ENCODE measurements at regions not wholly inside any gene's neighbourhood (a gene's known extent, or its start where the extent isn't known, plus 50 kb on each side); places are given as distances from the start of the nearest gene placed in this dataset.
A peak's percentile ranks its signal among the peaks of the same experiment; 100 is the strongest.

- ChIA-PET POLR2A (no interaction called here), CTCF (no interaction called here)
- TF ChIP-seq SP2 (tag by site-specific recombination; IDR thresholded peaks at IDR 0.05) (no peak), ZNF677 (tag by site-specific recombination; IDR thresholded peaks at IDR 0.05) (no peak), ZNF513 (tag by site-specific recombination; IDR thresholded peaks at IDR 0.05) (no peak), ZBTB11 (tag by site-specific recombination; conservative IDR thresholded peaks at IDR 0.05; ENCODE audit: low read depth) (no peak), ZNF155 (tag by site-specific recombination; IDR thresholded peaks at IDR 0.05) (no peak), ZNF146 (tag by site-specific recombination; IDR thresholded peaks at IDR 0.05) (no peak), ZBTB8A (tag by site-specific recombination; IDR thresholded peaks at IDR 0.05) (no peak)
- H3K9me3 ChIP-seq (ENCODE audit: control insufficient read depth, insufficient read depth, low read depth, low read length): no peaks in the 10 kb centered on the region
- H3K4me1 ChIP-seq (ENCODE audit: control insufficient read depth, insufficient read depth, low read length): no peaks in the 10 kb centered on the region; the same call in 1 of the 2 replicates
- H3K4me3 ChIP-seq (ENCODE audit: low read depth, low read length): no peak overlapping the region
- no peaks in the 10 kb centered on the region for H3K36me3 ChIP-seq (ENCODE audit: control insufficient read depth in 2 of 2, insufficient read depth in 1 of 2, low read length in 2 of 2)
- H3K27ac ChIP-seq (ENCODE audit: extremely low read depth, low read depth, low read length): no peak overlapping the region
These were observed 417.9 kb downstream of the EPHA4 start for GRCh38 chr2:221154176-221154575.

- ChIA-PET POLR2A (no interaction called here), CTCF (interaction anchor here (0.6 to 0.7 kb wide), 2 partner anchors 118 to 471 kb away, joined by 3 to 5 read pairs; no protein-coding TSS in a partner anchor)
- Histone ChIP-seq H3K4me3 (ENCODE audit: low read depth, low read length) (no peak overlapping the region), H3K27ac (ENCODE audit: extremely low read depth, low read depth, low read length) (no peak overlapping the region), H3K9me3 (ENCODE audit: control insufficient read depth, insufficient read depth, low read depth, low read length) (no peaks in the 10 kb centered on the region), H3K4me1 (ENCODE audit: control insufficient read depth, insufficient read depth, low read length) (no peaks in the 10 kb centered on the region; the same call in 1 of the 2 replicates), H3K36me3 (ENCODE audit: control insufficient read depth in 2 of 2, insufficient read depth in 1 of 2, low read length in 2 of 2) (no peaks in the 10 kb centered on the region)
- TF ChIP-seq ZNF623 (tag by site-specific recombination; IDR thresholded peaks at IDR 0.05): no peak
- TF ChIP-seq CTCF (tag by site-specific recombination; IDR thresholded peaks at IDR 0.05): no peak
- peak; percentile 92 for TF ChIP-seq BCL6B (tag by site-specific recombination; IDR thresholded peaks at IDR 0.05)
- no peak for TF ChIP-seq ZNF354C (tag by site-specific recombination; IDR thresholded peaks at IDR 0.05; ENCODE audit: borderline replicate concordance, low read depth)
- TF ChIP-seq ZNF24 (tag by site-specific recombination; IDR thresholded peaks at IDR 0.05): 0 out of 2 replicates have a peak, but pooled peaks have one; percentile 32
- TF ChIP-seq ZSCAN16 (tag by site-specific recombination; IDR thresholded peaks at IDR 0.05): no peak
- no peak for TF ChIP-seq KLF7 (tag by site-specific recombination; IDR thresholded peaks at IDR 0.05; ENCODE audit: borderline replicate concordance)
- no peak for TF ChIP-seq ZNF292 (tag by site-specific recombination; IDR thresholded peaks at IDR 0.05; ENCODE audit: borderline replicate concordance, low read depth)
- peak; percentile 69; the same call in 1 of the 2 replicates for TF ChIP-seq TRIM28 (IDR thresholded peaks at IDR 0.05; ENCODE audit: borderline replicate concordance, low read length)
- TF ChIP-seq PRDM4 (tag by site-specific recombination; IDR thresholded peaks at IDR 0.05): no peak
- no peak for TF ChIP-seq ZNF221 (tag by site-specific recombination; IDR thresholded peaks at IDR 0.05; ENCODE audit: borderline replicate concordance)
- no peak for TF ChIP-seq ZNF114 (tag by site-specific recombination; IDR thresholded peaks at IDR 0.05)
- no peak for TF ChIP-seq ZNF423 (tag by site-specific recombination; IDR thresholded peaks at IDR 0.05)
- no peak for TF ChIP-seq ZNF311 (tag by site-specific recombination; IDR thresholded peaks at IDR 0.05; ENCODE audit: borderline replicate concordance)
- TF ChIP-seq ELK4 (IDR thresholded peaks at IDR 0.05; ENCODE audit: borderline replicate concordance, low read depth, low read length): no peak
- TF ChIP-seq ZNF394 (tag by site-specific recombination; IDR thresholded peaks at IDR 0.05; ENCODE audit: borderline replicate concordance): no peak
These were observed 415.9 kb downstream of the EPHA4 start for GRCh38 chr2:221156062-221156734.
